PC-9 (cell line): ENCODE measurements at regions not wholly inside any gene's neighbourhood (a gene's known extent, or its start where the extent isn't known, plus 50 kb on each side); places are given as distances from the start of the nearest gene placed in this dataset.
A peak's percentile ranks its signal among the peaks of the same experiment; 100 is the strongest.

Experiments
- BruUV-seq: library from RNA; stranded (reverse); fragments of 400-500 nt; replicated peaks from 2 replicates; lab custom pipeline; 2021; lab: Mats Ljungman, UMichigan
- CTCF ChIA-PET: fragments of 300-600 bp; sonication (Branson Sonifier 250); formaldehyde crosslinking; loops from one replicate; lab custom pipeline; 2022; ENCODE audit warnings: antibody characterized with exemption; lab: Charles Lee
- POLR2A ChIA-PET: fragments of 300-600 bp; sonication (Branson Sonifier 250); formaldehyde crosslinking; loops from one replicate; lab custom pipeline; 2022; ENCODE audit warnings: antibody characterized with exemption; ENCODE audit not compliant: unreplicated experiment; lab: Charles Lee
- DNase-seq, 2 experiments: peaks; one replicate each; pipeline versions ENCODE4 v3.0.0 to v3.0.0-alpha.2; 2015 to 2022; ENCODE audit warnings: mixed read lengths in 1 of 2
- H2AFZ ChIP-seq: fragments of 200-600 bp; sonication (generic); 2 replicates; pipeline ENCODE4 v1.8.1; 2017; ENCODE audit warnings: antibody characterized with exemption
- H3F3A ChIP-seq: fragments of 200-600 bp; sonication (generic); 2 replicates; pipeline ENCODE4 v1.8.1; 2017; ENCODE audit warnings: antibody characterized with exemption, mild to moderate bottlenecking, low read depth; ENCODE audit not compliant: insufficient read depth
- H3K27ac ChIP-seq: fragments of 200-600 bp; sonication (generic); 2 replicates; pipeline ENCODE4 v1.6.1; 2016; ENCODE audit warnings: mixed run types
- H3K27me3 ChIP-seq: fragments of 200-600 bp; sonication (generic); 2 replicates; pipeline ENCODE4 v1.6.1; 2016; ENCODE audit warnings: low read depth, mixed run types; ENCODE audit not compliant: insufficient read depth
- H3K36me3 ChIP-seq: fragments of 200-600 bp; sonication (generic); 2 replicates; pipeline ENCODE4 v1.6.1; 2016; ENCODE audit warnings: low read depth, mixed run types
- H3K4me1 ChIP-seq: fragments of 200-600 bp; sonication (generic); replicated peaks from 2 replicates; pipeline ENCODE4 v1.6.1; 2016; ENCODE audit warnings: mixed run types; ENCODE audit not compliant: insufficient read depth
- H3K4me2 ChIP-seq: fragments of 200-600 bp; sonication (generic); 2 replicates; pipeline ENCODE4 v1.6.1; 2017; ENCODE audit warnings: mixed run types
- H3K4me3 ChIP-seq: fragments of 200-600 bp; sonication (generic); 2 replicates; pipeline ENCODE4 v1.6.1; 2016; ENCODE audit warnings: mixed run types
- H3K79me2 ChIP-seq: fragments of 200-600 bp; sonication (generic); 2 replicates; pipeline ENCODE4 v1.6.1; 2017; ENCODE audit warnings: low read depth, mixed run types
- H3K9me2 ChIP-seq: fragments of 200-600 bp; sonication (generic); 2 replicates; pipeline ENCODE4 v1.8.1; 2017; ENCODE audit warnings: mild to moderate bottlenecking; ENCODE audit not compliant: insufficient read depth
- H3K9me3 ChIP-seq: fragments of 200-600 bp; sonication (generic); 2 replicates; pipeline ENCODE4 v1.8.1; 2016; ENCODE audit warnings: low read depth; ENCODE audit not compliant: insufficient read depth
- H4K20me1 ChIP-seq: fragments of 200-600 bp; sonication (generic); 2 replicates; pipeline ENCODE4 v1.8.1; 2017; ENCODE audit not compliant: insufficient read depth
- EZH2 ChIP-seq: fragments of 200-600 bp; sonication (generic); IDR thresholded peaks from 2 replicates; pipeline ENCODE4 v1.8.0; 2017; ENCODE audit warnings: antibody characterized with exemption, low read depth
- intact Hi-C: fragments of 100-400 bp; cut with micrococcal nuclease; formaldehyde crosslinking; loops from one replicate; pipeline ENCODE4 v1.10.0; 2022; ENCODE audit not compliant: unreplicated experiment
- TF ChIP-seq, protein P1 (sequence below): fragments of 200-600 bp; sonication (generic); conservative IDR thresholded peaks from 2 replicates; pipeline ENCODE4 v1.6.1; 2017; ENCODE audit warnings: mixed run types, antibody characterized with exemption, mild to moderate bottlenecking, moderate library complexity

DNA sequence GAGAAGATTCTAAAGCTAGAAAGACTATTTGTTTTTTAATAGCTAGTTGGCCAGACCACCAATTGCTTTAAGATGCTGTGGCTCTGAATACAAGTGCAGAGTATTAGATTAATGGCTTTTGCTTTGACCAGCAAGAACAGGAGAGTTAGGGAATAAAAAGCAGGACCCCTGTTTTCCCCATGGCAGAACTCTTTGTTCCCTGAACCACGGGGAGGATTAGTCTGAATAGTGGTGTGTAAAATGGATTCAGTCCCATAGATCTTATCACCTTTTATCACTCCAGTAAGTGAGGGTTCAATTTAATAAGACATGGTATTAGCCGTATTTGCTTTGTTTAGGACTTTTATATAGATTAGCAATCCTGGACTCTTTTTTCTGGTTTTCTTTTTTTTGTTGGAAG lies 562.6 kb upstream of the DPPA4 start:
- no peaks in the 10 kb centered on the region for H3K9me2 ChIP-seq
- H3K9me3 ChIP-seq: no peaks in the 10 kb centered on the region
- no peak for TF ChIP-seq EZH2
- TF ChIP-seq, protein P1, sequence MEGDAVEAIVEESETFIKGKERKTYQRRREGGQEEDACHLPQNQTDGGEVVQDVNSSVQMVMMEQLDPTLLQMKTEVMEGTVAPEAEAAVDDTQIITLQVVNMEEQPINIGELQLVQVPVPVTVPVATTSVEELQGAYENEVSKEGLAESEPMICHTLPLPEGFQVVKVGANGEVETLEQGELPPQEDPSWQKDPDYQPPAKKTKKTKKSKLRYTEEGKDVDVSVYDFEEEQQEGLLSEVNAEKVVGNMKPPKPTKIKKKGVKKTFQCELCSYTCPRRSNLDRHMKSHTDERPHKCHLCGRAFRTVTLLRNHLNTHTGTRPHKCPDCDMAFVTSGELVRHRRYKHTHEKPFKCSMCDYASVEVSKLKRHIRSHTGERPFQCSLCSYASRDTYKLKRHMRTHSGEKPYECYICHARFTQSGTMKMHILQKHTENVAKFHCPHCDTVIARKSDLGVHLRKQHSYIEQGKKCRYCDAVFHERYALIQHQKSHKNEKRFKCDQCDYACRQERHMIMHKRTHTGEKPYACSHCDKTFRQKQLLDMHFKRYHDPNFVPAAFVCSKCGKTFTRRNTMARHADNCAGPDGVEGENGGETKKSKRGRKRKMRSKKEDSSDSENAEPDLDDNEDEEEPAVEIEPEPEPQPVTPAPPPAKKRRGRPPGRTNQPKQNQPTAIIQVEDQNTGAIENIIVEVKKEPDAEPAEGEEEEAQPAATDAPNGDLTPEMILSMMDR: no peak
- no TSS peak for BruUV-seq
- H3K4me2 ChIP-seq: 0 out of 2 replicates have a peak overlapping the region, but pooled peaks have one; percentile 29
- H3F3A ChIP-seq: peaks cover 3% of the 10 kb centered on the region; the same call in 1 of the 2 replicates
- no peak overlapping the region for H2AFZ ChIP-seq
- peaks cover 18% of the 10 kb centered on the region for H3K4me1 ChIP-seq
- no peaks in the 10 kb centered on the region for H3K79me2 ChIP-seq
- no peak overlapping the region for H3K4me3 ChIP-seq
- no peak overlapping the region for H3K27ac ChIP-seq
- ChIA-PET POLR2A (no interaction called here), CTCF (no interaction called here)
- H4K20me1 ChIP-seq: no peaks in the 10 kb centered on the region
- intact Hi-C loops: no loop called here
- H3K36me3 ChIP-seq: no peaks in the 10 kb centered on the region
- no peaks in the 10 kb centered on the region for H3K27me3 ChIP-seq
- no peak for DNase-seq

DNA sequence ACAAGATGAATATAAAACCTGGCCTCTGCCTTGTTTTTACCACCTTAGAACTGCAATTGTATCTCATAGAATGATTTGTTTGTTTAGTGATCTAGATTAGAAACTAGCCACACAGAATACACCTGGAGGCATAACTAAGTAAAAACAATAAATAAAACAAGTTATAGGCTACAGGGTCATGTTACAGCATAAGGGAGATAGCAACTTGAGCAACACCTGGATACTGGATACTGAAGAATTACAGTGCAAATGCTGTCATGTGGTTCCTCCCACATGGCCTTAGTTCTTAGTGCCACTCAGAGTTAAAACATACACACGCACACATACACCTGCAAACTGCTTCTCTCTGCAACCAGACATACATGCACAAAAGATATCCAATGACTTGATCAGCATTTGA lies 563.4 kb upstream of the DPPA4 start:
- Histone ChIP-seq H3F3A (peaks cover 3% of the 10 kb centered on the region; the same call in 1 of the 2 replicates), H3K4me1 (peaks cover 18% of the 10 kb centered on the region), H4K20me1 (no peaks in the 10 kb centered on the region), H3K79me2 (no peaks in the 10 kb centered on the region), H3K27ac (peak overlapping the region; percentile 35), H3K36me3 (no peaks in the 10 kb centered on the region), H3K9me2 (no peaks in the 10 kb centered on the region), H3K4me3 (no peak overlapping the region), H3K27me3 (no peaks in the 10 kb centered on the region), H2AFZ (peak overlapping the region; percentile 6; the same call in 1 of the 2 replicates), H3K4me2 (peak overlapping the region; percentile 29; the same call in 1 of the 2 replicates), H3K9me3 (no peaks in the 10 kb centered on the region)
- CTCF ChIA-PET: no interaction called here
- BruUV-seq: no TSS peak
- intact Hi-C loops: no loop called here
- POLR2A ChIA-PET: no interaction called here
- peak; percentile 11 to 90 for DNase-seq
- TF ChIP-seq, protein P1: no peak
- TF ChIP-seq EZH2: no peak

DNA sequence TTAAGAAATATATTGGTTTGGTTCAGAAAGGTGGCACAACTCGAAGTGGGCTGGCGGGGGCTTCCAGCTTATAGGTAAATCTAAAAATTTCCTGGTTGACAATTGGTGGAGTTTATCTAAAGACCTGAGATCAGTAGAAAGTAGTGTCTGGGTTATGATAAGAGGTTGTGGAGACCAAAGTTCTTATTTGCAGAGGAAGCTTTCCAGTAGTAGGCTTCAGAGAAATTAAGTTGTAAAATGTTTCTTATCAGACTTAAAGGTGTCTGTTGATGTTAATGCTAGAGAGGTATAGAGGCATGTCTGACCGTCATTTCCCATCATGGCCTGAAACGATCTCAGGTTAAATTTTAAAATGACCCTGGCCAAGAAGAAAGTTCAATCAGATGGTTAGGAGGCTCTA lies 565.2 kb upstream of the DPPA4 start:
- H3K27me3 ChIP-seq: no peaks in the 10 kb centered on the region
- H3K4me1 ChIP-seq: peaks cover 18% of the 10 kb centered on the region
- H3K4me2 ChIP-seq: no peak overlapping the region
- H3K9me2 ChIP-seq: no peaks in the 10 kb centered on the region
- CTCF ChIA-PET: no interaction called here
- H3K79me2 ChIP-seq: no peaks in the 10 kb centered on the region
- H3F3A ChIP-seq: peaks cover 3% of the 10 kb centered on the region; the same call in 1 of the 2 replicates
- intact Hi-C loops: no loop called here
- H4K20me1 ChIP-seq: no peaks in the 10 kb centered on the region
- DNase-seq: no peak
- H3K4me3 ChIP-seq: no peak overlapping the region
- H3K27ac ChIP-seq: no peak overlapping the region
- H3K9me3 ChIP-seq: no peaks in the 10 kb centered on the region
- TF ChIP-seq, protein P1: no peak
- no peak for TF ChIP-seq EZH2
- POLR2A ChIA-PET: no interaction called here
- H2AFZ ChIP-seq: no peak overlapping the region
- BruUV-seq: no TSS peak
- H3K36me3 ChIP-seq: no peaks in the 10 kb centered on the region
